Activated CD8-positive, alpha-beta T cell treated with anti-CD3 and anti-CD28 coated beads for 36 hours (primary cell): ENCODE measurements at regions not wholly inside any gene's neighbourhood (a gene's known extent, or its start where the extent isn't known, plus 50 kb on each side); places are given as distances from the start of the nearest gene placed in this dataset.

Experiments
- ATAC-seq: fragments of 200-7000 bp; cut with Tn5 transposase; one replicate; pipeline ENCODE4 v1.10.0; 2021; ENCODE audit warnings: mild to moderate bottlenecking, moderate library complexity
- CTCF ChIA-PET: fragments of 350-600 bp; sonication (Branson Sonifier 250); formaldehyde crosslinking; loops from one replicate; lab custom pipeline; 2021; ENCODE audit warnings: antibody characterized with exemption; lab: Charles Lee
- POLR2A ChIA-PET: fragments of 350-600 bp; sonication (Branson Sonifier 250); formaldehyde crosslinking; loops from one replicate; lab custom pipeline; 2021; ENCODE audit warnings: antibody characterized with exemption; lab: Charles Lee
- DNase-seq: peaks from one replicate; pipeline ENCODE4 v3.0.0-alpha.2; 2020
- H3K27ac Mint-ChIP-seq: one replicate; pipeline ENCODE4 v1.8.0; 2021; ENCODE audit warnings: mild to moderate bottlenecking, mixed read lengths
- H3K27me3 Mint-ChIP-seq: one replicate; pipeline ENCODE4 v1.8.0; 2021; ENCODE audit warnings: mixed read lengths
- H3K36me3 Mint-ChIP-seq: one replicate; pipeline ENCODE4 v1.8.0; 2021; ENCODE audit warnings: low read depth, mixed read lengths
- H3K4me1 Mint-ChIP-seq: one replicate; pipeline ENCODE4 v1.8.0; 2021; ENCODE audit warnings: low read depth, mixed read lengths
- H3K4me3 Mint-ChIP-seq: one replicate; pipeline ENCODE4 v1.8.0; 2021; ENCODE audit warnings: mild to moderate bottlenecking, moderate library complexity, mixed read lengths
- H3K9me3 Mint-ChIP-seq: one replicate; pipeline ENCODE4 v1.8.0; 2021; ENCODE audit warnings: mixed read lengths
- CTCF ChIP-seq: fragments of 200-600 bp; IDR thresholded peaks from one replicate; pipeline ENCODE4 v1.8.0; 2022; ENCODE audit warnings: antibody characterized with exemption, mild to moderate bottlenecking
- intact Hi-C: fragments of 100-400 bp; cut with micrococcal nuclease; formaldehyde crosslinking; loops from one replicate; pipeline ENCODE4 v1.10.0; 2022

GRCh38 chr20:16212790-16213189, 360.5 kb downstream of the KIF16B start:
- ATAC-seq, result no peak
- DNase-seq, result no peak
- Mint-ChIP-seq H3K9me3 (no peaks in the 10 kb centered on the region), H3K4me1 (no peaks in the 10 kb centered on the region), H3K4me3 (no peak overlapping the region), H3K36me3 (no peaks in the 10 kb centered on the region), H3K27me3 (no peaks in the 10 kb centered on the region), H3K27ac (no peak overlapping the region)
- intact Hi-C loops, result no loop called here
- TF ChIP-seq CTCF, result no peak
- POLR2A ChIA-PET, result no interaction called here
- CTCF ChIA-PET, result no interaction called here

GRCh38 chr20:16209951-16210361, 363.3 kb downstream of the KIF16B start:
- H3K4me3 Mint-ChIP-seq, result no peak overlapping the region
- ATAC-seq (no peak), DNase-seq (no peak)
- no peak for TF ChIP-seq CTCF
- no peak overlapping the region for H3K27ac Mint-ChIP-seq
- CTCF ChIA-PET, result no interaction called here
- H3K27me3 Mint-ChIP-seq, result no peaks in the 10 kb centered on the region
- H3K4me1 Mint-ChIP-seq, result no peaks in the 10 kb centered on the region
- POLR2A ChIA-PET, result no interaction called here
- H3K9me3 Mint-ChIP-seq, result no peaks in the 10 kb centered on the region
- no peaks in the 10 kb centered on the region for H3K36me3 Mint-ChIP-seq
- intact Hi-C loops, result no loop called here

GRCh38 chr20:16209357-16209756, 363.9 kb downstream of the KIF16B start:
- Mint-ChIP-seq H3K36me3 (no peaks in the 10 kb centered on the region), H3K4me1 (no peaks in the 10 kb centered on the region), H3K9me3 (no peaks in the 10 kb centered on the region), H3K4me3 (no peak overlapping the region), H3K27me3 (no peaks in the 10 kb centered on the region), H3K27ac (no peak overlapping the region)
- DNase-seq, result no peak
- ATAC-seq, result no peak
- CTCF ChIA-PET, result no interaction called here
- no peak for TF ChIP-seq CTCF
- intact Hi-C loops, result no loop called here
- POLR2A ChIA-PET, result no interaction called here

- Mint-ChIP-seq H3K4me3 (no peak overlapping the region), H3K27ac (no peak overlapping the region), H3K27me3 (no peaks in the 10 kb centered on the region), H3K4me1 (no peaks in the 10 kb centered on the region), H3K9me3 (no peaks in the 10 kb centered on the region), H3K36me3 (no peaks in the 10 kb centered on the region)
- no peak for ATAC-seq
- intact Hi-C loops, result no loop called here
- no peak for TF ChIP-seq CTCF
- no peak for DNase-seq
- ChIA-PET POLR2A (no interaction called here), CTCF (no interaction called here)
Measured at GRCh38 chr20:16208443-16208842, 364.8 kb downstream of the KIF16B start.

GRCh38 chr20:16206817-16207216, 366.4 kb downstream of the KIF16B start:
- no peak for TF ChIP-seq CTCF
- Mint-ChIP-seq H3K27me3 (no peaks in the 10 kb centered on the region), H3K4me3 (no peak overlapping the region), H3K36me3 (no peaks in the 10 kb centered on the region), H3K9me3 (no peaks in the 10 kb centered on the region), H3K27ac (no peak overlapping the region), H3K4me1 (no peaks in the 10 kb centered on the region)
- ChIA-PET POLR2A (no interaction called here), CTCF (no interaction called here)
- no peak for ATAC-seq
- no peak for DNase-seq
- intact Hi-C loops, result no loop called here
